ENCODE measurements at regions not wholly inside any gene's neighbourhood (a gene's known extent, or its start where the extent isn't known, plus 50 kb on each side); places are given as distances from the start of the nearest gene placed in this dataset.

- BruUV-seq (replicated peaks): no TSS peak
- Histone ChIP-seq H3K79me2 (ENCODE audit: insufficient read depth, low read depth, low read length) (no peaks in the 10 kb centered on the region), H3K4me3 (ENCODE audit: low read depth, low read length, poor library complexity, severe bottlenecking) (no peak overlapping the region), H2AFZ (ENCODE audit: low read length) (no peak overlapping the region), H3K4me2 (ENCODE audit: low read length) (no peak overlapping the region), H3K36me3 (ENCODE audit: insufficient read depth, low read length) (no peaks in the 10 kb centered on the region), H3K4me1 (ENCODE audit: insufficient read depth, low read length, poor library complexity, severe bottlenecking) (no peaks in the 10 kb centered on the region), H3K9me2 (ENCODE audit: insufficient read depth, low read length) (no peaks in the 10 kb centered on the region), H4K20me1 (ENCODE audit: insufficient read depth, low read length) (no peaks in the 10 kb centered on the region), H3K9me3 (ENCODE audit: low read length) (no peaks in the 10 kb centered on the region), H3K27ac (ENCODE audit: low read depth, low read length, poor library complexity, severe bottlenecking) (no peak overlapping the region)
- ChIA-PET CTCF (ENCODE audit: unreplicated experiment) (no interaction called here), POLR2A (no interaction called here)
- TF ChIP-seq, protein P1, sequence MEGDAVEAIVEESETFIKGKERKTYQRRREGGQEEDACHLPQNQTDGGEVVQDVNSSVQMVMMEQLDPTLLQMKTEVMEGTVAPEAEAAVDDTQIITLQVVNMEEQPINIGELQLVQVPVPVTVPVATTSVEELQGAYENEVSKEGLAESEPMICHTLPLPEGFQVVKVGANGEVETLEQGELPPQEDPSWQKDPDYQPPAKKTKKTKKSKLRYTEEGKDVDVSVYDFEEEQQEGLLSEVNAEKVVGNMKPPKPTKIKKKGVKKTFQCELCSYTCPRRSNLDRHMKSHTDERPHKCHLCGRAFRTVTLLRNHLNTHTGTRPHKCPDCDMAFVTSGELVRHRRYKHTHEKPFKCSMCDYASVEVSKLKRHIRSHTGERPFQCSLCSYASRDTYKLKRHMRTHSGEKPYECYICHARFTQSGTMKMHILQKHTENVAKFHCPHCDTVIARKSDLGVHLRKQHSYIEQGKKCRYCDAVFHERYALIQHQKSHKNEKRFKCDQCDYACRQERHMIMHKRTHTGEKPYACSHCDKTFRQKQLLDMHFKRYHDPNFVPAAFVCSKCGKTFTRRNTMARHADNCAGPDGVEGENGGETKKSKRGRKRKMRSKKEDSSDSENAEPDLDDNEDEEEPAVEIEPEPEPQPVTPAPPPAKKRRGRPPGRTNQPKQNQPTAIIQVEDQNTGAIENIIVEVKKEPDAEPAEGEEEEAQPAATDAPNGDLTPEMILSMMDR (conservative IDR thresholded peaks at IDR 0.05; ENCODE audit: low read length): no peak
- TF ChIP-seq EZH2phosphoT487 (IDR thresholded peaks at IDR 0.05; ENCODE audit: borderline replicate concordance, low read depth, low read length): no peak
- DNase-seq (ENCODE audit: low spot score): no peak
- intact Hi-C loops (cut with micrococcal nuclease; ENCODE audit: unreplicated experiment): no loop called here
Measured at GRCh38 chr9:106358331-106358730, 504.6 kb upstream of the ZNF462 start.

DNA sequence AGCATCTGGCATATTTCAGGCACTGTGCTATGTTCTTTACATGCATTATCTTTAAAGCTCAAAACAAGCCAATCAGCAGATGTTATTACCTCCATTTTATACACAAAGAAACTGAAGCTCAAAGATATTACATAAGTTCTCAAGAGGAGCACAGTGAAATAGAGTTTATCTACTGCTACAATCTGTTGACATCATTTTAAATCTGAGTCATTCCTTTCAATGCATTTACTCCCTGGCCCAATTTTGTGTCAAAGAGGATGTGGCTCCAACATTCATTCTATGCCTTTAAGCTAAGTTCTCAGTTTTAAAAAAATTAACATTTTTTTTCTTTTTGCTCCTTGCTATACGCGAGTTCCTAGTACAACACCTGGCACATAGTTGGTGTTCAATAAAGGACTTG is 486.3 kb upstream of the ZNF462 start:
- Histone ChIP-seq H3K4me2 (ENCODE audit: low read length) (no peak overlapping the region), H3K9me3 (ENCODE audit: low read length) (no peaks in the 10 kb centered on the region), H3K4me3 (ENCODE audit: low read depth, low read length, poor library complexity, severe bottlenecking) (no peak overlapping the region), H3K27ac (ENCODE audit: low read depth, low read length, poor library complexity, severe bottlenecking) (no peak overlapping the region), H3K36me3 (ENCODE audit: insufficient read depth, low read length) (no peaks in the 10 kb centered on the region), H2AFZ (ENCODE audit: low read length) (no peak overlapping the region), H3K9me2 (ENCODE audit: insufficient read depth, low read length) (no peaks in the 10 kb centered on the region), H4K20me1 (ENCODE audit: insufficient read depth, low read length) (no peaks in the 10 kb centered on the region), H3K4me1 (ENCODE audit: insufficient read depth, low read length, poor library complexity, severe bottlenecking) (no peaks in the 10 kb centered on the region), H3K79me2 (ENCODE audit: insufficient read depth, low read depth, low read length) (no peaks in the 10 kb centered on the region)
- CTCF ChIA-PET (ENCODE audit: unreplicated experiment): no interaction called here
- DNase-seq (ENCODE audit: low spot score): no peak
- intact Hi-C loops (cut with micrococcal nuclease; ENCODE audit: unreplicated experiment): no loop called here
- TF ChIP-seq, protein P1 (conservative IDR thresholded peaks at IDR 0.05; ENCODE audit: low read length): no peak
- TF ChIP-seq EZH2phosphoT487 (IDR thresholded peaks at IDR 0.05; ENCODE audit: borderline replicate concordance, low read depth, low read length): no peak
- POLR2A ChIA-PET: interaction anchor here (0.7 to 1.1 kb wide), 2 partner anchors 21 to 56 kb away, joined by 3 to 6 read pairs; no protein-coding TSS in a partner anchor
- no TSS peak for BruUV-seq (replicated peaks)

DNA sequence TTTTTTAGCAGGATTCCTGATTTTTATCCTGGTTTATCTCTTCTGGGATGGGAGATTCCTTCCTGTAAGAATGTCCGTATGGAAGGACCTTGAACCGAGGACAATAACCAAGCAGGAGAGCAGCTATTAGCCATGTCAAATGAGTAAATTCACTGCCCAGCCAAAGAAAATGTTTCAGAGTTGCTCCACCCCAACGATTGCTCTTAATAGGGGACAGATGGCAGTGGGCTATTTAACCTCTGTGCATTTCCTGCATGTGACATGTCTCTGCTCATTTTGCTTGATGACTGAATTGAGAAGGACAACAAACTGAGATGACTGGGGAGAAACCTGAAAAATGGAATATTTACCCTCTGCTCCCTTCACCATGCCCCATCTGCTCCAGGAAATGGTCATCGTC is 479.9 kb upstream of the ZNF462 start:
- TF ChIP-seq, protein P1 (conservative IDR thresholded peaks at IDR 0.05; ENCODE audit: low read length): no peak
- TF ChIP-seq EZH2phosphoT487 (IDR thresholded peaks at IDR 0.05; ENCODE audit: borderline replicate concordance, low read depth, low read length): no peak
- Histone ChIP-seq H3K27ac (ENCODE audit: low read depth, low read length, poor library complexity, severe bottlenecking) (no peak overlapping the region), H2AFZ (ENCODE audit: low read length) (no peak overlapping the region), H3K9me2 (ENCODE audit: insufficient read depth, low read length) (no peaks in the 10 kb centered on the region), H3K4me3 (ENCODE audit: low read depth, low read length, poor library complexity, severe bottlenecking) (no peak overlapping the region), H3K4me1 (ENCODE audit: insufficient read depth, low read length, poor library complexity, severe bottlenecking) (no peaks in the 10 kb centered on the region), H3K36me3 (ENCODE audit: insufficient read depth, low read length) (no peaks in the 10 kb centered on the region), H4K20me1 (ENCODE audit: insufficient read depth, low read length) (no peaks in the 10 kb centered on the region), H3K79me2 (ENCODE audit: insufficient read depth, low read depth, low read length) (no peaks in the 10 kb centered on the region), H3K9me3 (ENCODE audit: low read length) (no peaks in the 10 kb centered on the region), H3K4me2 (ENCODE audit: low read length) (no peak overlapping the region)
- DNase-seq (ENCODE audit: low spot score): no peak
- CTCF ChIA-PET (ENCODE audit: unreplicated experiment): no interaction called here
- no TSS peak for BruUV-seq (replicated peaks)
- POLR2A ChIA-PET: no interaction called here
- intact Hi-C loops (cut with micrococcal nuclease; ENCODE audit: unreplicated experiment): no loop called here
